Neuronal stem cell (in vitro differentiated cells): ENCODE measurements at regions not wholly inside any gene's neighbourhood (a gene's known extent, or its start where the extent isn't known, plus 50 kb on each side); places are given as distances from the start of the nearest gene placed in this dataset.

Experiments used
- DNase-seq: peaks from one replicate; pipeline ENCODE4 v3.0.0-alpha.2; 2013; ENCODE audit warnings: low spot score
- H2AFZ ChIP-seq: one replicate; pipeline ENCODE4 v1.6.1; 2013; ENCODE audit warnings: mild to moderate bottlenecking, low read length, inconsistent platforms
- H2AK5ac ChIP-seq: 2 replicates; pipeline ENCODE4 v1.6.1; 2013; ENCODE audit warnings: low read depth, mild to moderate bottlenecking, inconsistent platforms, low read length, moderate library complexity, mixed read lengths
- H2BK120ac ChIP-seq: 2 replicates; pipeline ENCODE4 v1.6.1; 2013; ENCODE audit warnings: low read depth, mild to moderate bottlenecking, inconsistent platforms, low read length, moderate library complexity, mixed read lengths
- H2BK12ac ChIP-seq: one replicate; pipeline ENCODE4 v1.6.1; 2013; ENCODE audit warnings: low read length, inconsistent platforms
- H2BK15ac ChIP-seq: 2 replicates; pipeline ENCODE4 v1.6.1; 2013; ENCODE audit warnings: mild to moderate bottlenecking, low read length, inconsistent platforms, mixed read lengths
- H2BK5ac ChIP-seq: one replicate; pipeline ENCODE4 v1.6.1; 2013; ENCODE audit warnings: inconsistent platforms, mild to moderate bottlenecking, low read length, moderate library complexity
- H3K14ac ChIP-seq: one replicate; pipeline ENCODE4 v1.6.1; 2013; ENCODE audit warnings: low read length, inconsistent platforms
- H3K18ac ChIP-seq: 2 replicates; pipeline ENCODE4 v1.6.1; 2013; ENCODE audit warnings: low read length, inconsistent platforms
- H3K23ac ChIP-seq: 2 replicates; pipeline ENCODE4 v1.6.1; 2013; ENCODE audit warnings: low read depth, mild to moderate bottlenecking, mixed read lengths, low read length, inconsistent platforms; ENCODE audit not compliant: poor library complexity
- H3K27ac ChIP-seq: replicated peaks from 3 replicates; pipeline ENCODE4 v1.5.1; 2013; ENCODE audit warnings: low read length, inconsistent platforms
- H3K27me3 ChIP-seq, 3 experiments: 2 replicates each; pipeline ENCODE4 v1.6.1; 2013; ENCODE audit warnings: low read length in 3 of 3, mild to moderate bottlenecking in 2 of 3, inconsistent platforms in 1 of 3, low read depth in 1 of 3, mixed read lengths in 1 of 3, moderate library complexity in 1 of 3; ENCODE audit not compliant: control insufficient read depth in 3 of 3, insufficient read depth in 3 of 3
- H3K36me3 ChIP-seq, 2 donors: replicated peaks in 1 of 2; 2 replicates each; pipeline ENCODE4 v1.6.1; 2013; ENCODE audit warnings: low read length in 2 of 2; ENCODE audit not compliant: control insufficient read depth in 2 of 2, insufficient read depth in 2 of 2
- H3K4ac ChIP-seq: 2 replicates; pipeline ENCODE4 v1.6.1; 2013; ENCODE audit warnings: inconsistent platforms, mild to moderate bottlenecking, low read length, moderate library complexity
- H3K4me1 ChIP-seq, 2 donors: 1 replicate in 1 of 2; 2 replicates in 1 of 2; pipeline ENCODE4 v1.6.1; 2013; ENCODE audit warnings: low read length in 2 of 2, low read depth in 1 of 2; ENCODE audit not compliant: control insufficient read depth in 2 of 2, insufficient read depth in 1 of 2
- H3K4me2 ChIP-seq: one replicate; pipeline ENCODE4 v1.6.1; 2013; ENCODE audit warnings: mild to moderate bottlenecking, low read length, inconsistent platforms; ENCODE audit not compliant: insufficient read depth, poor library complexity, severe bottlenecking
- H3K4me3 ChIP-seq, 2 donors: 2 replicates each; pipeline ENCODE4 v1.5.1; 2013; ENCODE audit warnings: low read length in 2 of 2, mild to moderate bottlenecking in 2 of 2, inconsistent platforms in 1 of 2, moderate library complexity in 1 of 2
- H3K79me1 ChIP-seq: one replicate; pipeline ENCODE4 v1.6.1; 2013; ENCODE audit warnings: low read depth, mild to moderate bottlenecking, inconsistent platforms, low read length, moderate library complexity
- H3K9ac ChIP-seq: one replicate; pipeline ENCODE4 v1.6.1; 2013; ENCODE audit warnings: mild to moderate bottlenecking, low read depth, low read length, inconsistent platforms; ENCODE audit not compliant: poor library complexity
- H3K9me3 ChIP-seq, 2 donors: replicated peaks in 1 of 2; 2 replicates each; pipeline versions ENCODE3 to v1.6.1; 2013; ENCODE audit warnings: low read length in 2 of 2, mild to moderate bottlenecking in 2 of 2, inconsistent platforms in 1 of 2, low read depth in 1 of 2, mixed read lengths in 1 of 2, moderate library complexity in 1 of 2; ENCODE audit not compliant: control insufficient read depth in 2 of 2, insufficient read depth in 1 of 2
- H4K8ac ChIP-seq: one replicate; pipeline ENCODE4 v1.6.1; 2013; ENCODE audit warnings: low read depth, mild to moderate bottlenecking, inconsistent platforms, low read length, moderate library complexity
- H4K91ac ChIP-seq: one replicate; pipeline ENCODE4 v1.6.1; 2013; ENCODE audit warnings: low read length, low read depth, mild to moderate bottlenecking, inconsistent platforms; ENCODE audit not compliant: poor library complexity
- WGBS, 2 donors: extraction: QIAGEN DNeasy Blood & Tissue Kit; methylation state at CpG; one replicate each; pipeline ENCODE4 v1.1.7; 2013; ENCODE audit warnings: missing lambda C conversion rate in 2 of 2, mixed read lengths in 1 of 2; ENCODE audit not compliant: insufficient read length in 2 of 2, insufficient replicate concordance in 1 of 2; ENCODE audit errors: extremely low coverage in 2 of 2; 5-methylcytosine and 5-hydroxymethylcytosine counted together

DNA sequence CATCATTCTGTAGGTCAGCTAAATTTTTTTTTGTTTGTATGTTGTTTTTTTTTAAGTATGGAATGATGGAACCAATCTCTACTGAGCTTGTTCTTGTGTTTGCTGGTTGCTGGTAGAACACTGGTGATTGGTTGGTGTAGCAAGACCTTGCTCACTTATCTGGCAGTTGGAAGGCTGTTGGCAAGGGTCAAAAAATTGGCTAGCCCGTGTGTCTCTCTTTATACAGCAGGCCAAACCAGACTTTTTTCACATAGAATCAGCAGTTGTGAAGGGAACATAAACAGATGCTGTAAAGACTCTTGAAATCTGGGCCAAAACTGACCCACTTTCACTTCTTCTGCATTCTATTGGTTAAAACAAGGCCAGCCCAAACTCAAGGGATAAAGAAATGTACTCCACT lies 2026.5 kb downstream of the LRRC4C start:
- no CpG with 5 or more reads among the region's 1 CpG for WGBS, 2 donors

DNA sequence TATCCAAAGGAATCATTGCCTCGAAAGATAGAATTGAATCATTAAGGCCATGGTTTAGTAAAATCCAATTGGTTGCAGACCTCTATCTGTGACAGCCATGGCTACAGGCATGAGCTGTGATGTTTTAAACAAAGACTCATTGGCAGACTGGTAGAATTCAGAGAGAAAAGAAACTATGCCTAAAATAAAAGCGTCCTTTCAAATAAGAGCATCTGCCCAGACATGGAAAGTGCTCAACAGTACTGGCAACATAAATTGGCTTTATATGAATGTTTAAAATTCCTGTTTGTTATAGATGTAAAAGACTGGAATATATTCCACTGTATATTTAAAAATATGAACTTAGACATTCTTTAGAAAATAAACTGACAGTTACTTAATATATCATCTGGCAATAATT lies 2034.2 kb downstream of the LRRC4C start:
- Histone ChIP-seq H3K4me3 (no peak overlapping the region), H2AFZ (no peak overlapping the region), H2BK120ac (no peak overlapping the region), H2BK12ac (no peak overlapping the region), H3K36me3 (no peaks in the 10 kb centered on the region), H3K9ac (no peak overlapping the region), H3K4me2 (no peak overlapping the region), H3K14ac (no peak overlapping the region), H3K27me3 (no peaks in the 10 kb centered on the region), H2BK15ac (no peak overlapping the region), H3K27ac (no peak overlapping the region), H3K4ac (no peak overlapping the region), H3K23ac (no peak overlapping the region), H2BK5ac (no peak overlapping the region), H3K79me1 (no peaks in the 10 kb centered on the region), H3K9me3 (no peaks in the 10 kb centered on the region), H4K8ac (no peak overlapping the region), H3K4me1 (no peaks in the 10 kb centered on the region), H4K91ac (no peak overlapping the region), H2AK5ac (no peak overlapping the region), H3K18ac (no peak overlapping the region)
- DNase-seq: no peak
- no CpG with 5 or more reads among the region's 2 CpGs for WGBS, 2 donors

More for the DNA sequence above, 2026.5 kb downstream of the LRRC4C start:
- Histone ChIP-seq H3K4me1 (no peaks in the 10 kb centered on the region), H3K23ac (no peak overlapping the region), H3K4me3 (no peak overlapping the region), H3K9me3 (no peaks in the 10 kb centered on the region), H3K27me3 (no peaks in the 10 kb centered on the region), H3K4me2 (no peak overlapping the region), H3K9ac (no peak overlapping the region), H3K27ac (no peak overlapping the region), H3K79me1 (no peaks in the 10 kb centered on the region), H3K4ac (no peak overlapping the region), H3K14ac (no peak overlapping the region), H3K18ac (no peak overlapping the region), H2AFZ (no peak overlapping the region), H2BK5ac (no peak overlapping the region), H4K91ac (no peak overlapping the region), H3K36me3 (no peaks in the 10 kb centered on the region), H4K8ac (no peak overlapping the region), H2BK15ac (no peak overlapping the region), H2BK12ac (no peak overlapping the region), H2AK5ac (no peak overlapping the region), H2BK120ac (no peak overlapping the region)
- no peak for DNase-seq

DNA sequence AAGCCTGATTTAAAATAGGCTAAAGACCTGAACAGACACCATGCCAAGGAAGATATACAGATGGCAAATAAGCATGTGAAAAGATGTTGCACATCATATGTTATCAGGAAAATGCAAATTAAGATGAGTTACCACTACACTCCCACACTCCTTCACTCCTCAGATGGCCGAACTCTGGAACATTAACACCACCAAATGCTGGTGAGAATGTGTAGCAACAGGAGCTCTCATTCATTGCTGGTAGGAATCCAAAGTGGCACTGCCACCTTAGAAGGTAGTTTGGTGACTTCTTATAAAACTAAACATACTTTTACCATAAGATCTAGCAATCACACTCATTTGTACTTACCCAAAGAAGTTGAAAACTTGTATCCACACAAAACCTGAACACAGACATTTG lies 2047.3 kb downstream of the LRRC4C start:
- no peaks in the 10 kb centered on the region for H3K27me3 ChIP-seq
- no peak overlapping the region for H3K4ac ChIP-seq
- H3K4me1 ChIP-seq: no peaks in the 10 kb centered on the region
- H2AFZ ChIP-seq: no peak overlapping the region
- H3K27ac ChIP-seq: no peak overlapping the region
- H3K4me3 ChIP-seq: no peak overlapping the region
- H2BK15ac ChIP-seq: no peak overlapping the region
- WGBS, 2 donors: no CpG with 5 or more reads among the region's 1 CpG
- H2BK12ac ChIP-seq: no peak overlapping the region
- H3K9ac ChIP-seq: no peak overlapping the region
- no peaks in the 10 kb centered on the region for H3K9me3 ChIP-seq
- no peak overlapping the region for H2BK120ac ChIP-seq
- no peak overlapping the region for H3K14ac ChIP-seq
- H3K79me1 ChIP-seq: no peaks in the 10 kb centered on the region
- H4K8ac ChIP-seq: no peak overlapping the region
- H3K36me3 ChIP-seq: no peaks in the 10 kb centered on the region
- no peak overlapping the region for H4K91ac ChIP-seq
- no peak overlapping the region for H3K23ac ChIP-seq
- no peak overlapping the region for H3K4me2 ChIP-seq
- H2BK5ac ChIP-seq: no peak overlapping the region
- no peak for DNase-seq
- H2AK5ac ChIP-seq: no peak overlapping the region
- no peak overlapping the region for H3K18ac ChIP-seq

DNA sequence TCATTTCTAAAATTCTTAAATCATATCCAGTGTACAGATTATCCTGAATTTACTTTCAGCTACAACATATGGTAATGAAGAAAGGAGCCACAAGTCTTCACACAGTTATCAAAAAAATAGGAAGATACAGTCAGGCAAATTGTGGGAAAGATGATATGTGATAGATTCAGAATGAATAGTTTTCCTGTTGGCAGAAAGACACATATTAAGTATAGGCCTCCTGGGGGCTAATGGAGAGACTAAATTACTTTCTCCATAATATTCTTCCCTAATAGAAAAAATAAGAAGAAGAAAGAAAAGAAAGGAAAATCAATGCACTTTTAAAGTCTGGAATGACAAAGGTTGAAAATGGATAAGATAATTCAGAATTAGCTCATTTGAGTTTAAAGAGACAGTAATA lies 2073.5 kb downstream of the LRRC4C start:
- H3K14ac ChIP-seq: no peak overlapping the region
- no peaks in the 10 kb centered on the region for H3K27me3 ChIP-seq
- no peak overlapping the region for H3K23ac ChIP-seq
- H4K91ac ChIP-seq: no peak overlapping the region
- no peaks in the 10 kb centered on the region for H3K79me1 ChIP-seq
- no peaks in the 10 kb centered on the region for H3K36me3 ChIP-seq
- H3K4ac ChIP-seq: no peak overlapping the region
- H2BK5ac ChIP-seq: no peak overlapping the region
- no peak overlapping the region for H2BK12ac ChIP-seq
- no peak overlapping the region for H3K4me2 ChIP-seq
- no peak overlapping the region for H2AFZ ChIP-seq
- no peak overlapping the region for H2BK15ac ChIP-seq
- H3K4me3 ChIP-seq: no peak overlapping the region
- no peak overlapping the region for H2AK5ac ChIP-seq
- H3K4me1 ChIP-seq: no peaks in the 10 kb centered on the region
- DNase-seq: no peak
- H3K9me3 ChIP-seq: peaks cover 0 to 2% of the 10 kb centered on the region in 2 donors
- no peak overlapping the region for H2BK120ac ChIP-seq
- no peak overlapping the region for H4K8ac ChIP-seq
- H3K27ac ChIP-seq: no peak overlapping the region
- H3K9ac ChIP-seq: no peak overlapping the region
- no peak overlapping the region for H3K18ac ChIP-seq
